ENCODE measurements at regions not wholly inside any gene's neighbourhood (a gene's known extent, or its start where the extent isn't known, plus 50 kb on each side); places are given as distances from the start of the nearest gene placed in this dataset.

- no peak for DNase-seq
These were observed 513.0 kb upstream of the KLF12 start for GRCh38 chr13:74647211-74647610.

GRCh38 chr13:74646091-74646490, 511.9 kb upstream of the KLF12 start:
- DNase-seq = no peak

GRCh38 chr13:74645586-74645985, 511.4 kb upstream of the KLF12 start:
- no peak for DNase-seq

- peak; percentile 19 for DNase-seq
These were observed 510.0 kb upstream of the KLF12 start for GRCh38 chr13:74644229-74644628.

GRCh38 chr13:74641586-74641985, 507.4 kb upstream of the KLF12 start:
- DNase-seq = no peak

- DNase-seq = no peak
These were observed 499.5 kb upstream of the KLF12 start for GRCh38 chr13:74633734-74634133.

- DNase-seq = no peak
These were observed 495.8 kb upstream of the KLF12 start for GRCh38 chr13:74629985-74630384.

- DNase-seq = peak; percentile 61
These were observed 491.3 kb upstream of the KLF12 start for GRCh38 chr13:74625541-74625940.

GRCh38 chr13:74623761-74624160, 489.6 kb upstream of the KLF12 start:
- no peak for DNase-seq

GRCh38 chr13:74622284-74622683, 488.1 kb upstream of the KLF12 start:
- no peak for DNase-seq

GRCh38 chr13:74620711-74621110, 486.5 kb upstream of the KLF12 start:
- DNase-seq = no peak

- DNase-seq = no peak
These were observed 486.1 kb upstream of the KLF12 start for GRCh38 chr13:74620308-74620707.

GRCh38 chr13:74597526-74597925, 463.3 kb upstream of the KLF12 start:
- no peak for DNase-seq

- DNase-seq = no peak
These were observed 462.5 kb upstream of the KLF12 start for GRCh38 chr13:74596691-74597090.

GRCh38 chr13:74593688-74594087, 459.5 kb upstream of the KLF12 start:
- DNase-seq = no peak

- peak; percentile 33 for DNase-seq
These were observed 452.6 kb upstream of the KLF12 start for GRCh38 chr13:74586847-74587246.

GRCh38 chr13:74576420-74576819, 442.2 kb upstream of the KLF12 start:
- DNase-seq = no peak

- DNase-seq = peak; percentile 77
These were observed 441.5 kb upstream of the KLF12 start for GRCh38 chr13:74575729-74576125.

GRCh38 chr13:74574964-74575728, 440.9 kb upstream of the KLF12 start:
- no peak for DNase-seq

GRCh38 chr13:74573654-74574053, 439.4 kb upstream of the KLF12 start:
- DNase-seq = no peak

GRCh38 chr13:74571811-74572210, 437.6 kb upstream of the KLF12 start:
- no peak for DNase-seq

GRCh38 chr13:74570834-74571233, 436.6 kb upstream of the KLF12 start:
- peak; percentile 79 for DNase-seq

GRCh38 chr13:74570046-74570445, 435.8 kb upstream of the KLF12 start:
- DNase-seq = no peak

- no peak for DNase-seq
These were observed 435.0 kb upstream of the KLF12 start for GRCh38 chr13:74569251-74569650.

- no peak for DNase-seq
These were observed 433.3 kb upstream of the KLF12 start for GRCh38 chr13:74567485-74567884.
